Retinal pigment epithelial cell (primary cell): ENCODE measurements at regions not wholly inside any gene's neighbourhood (a gene's known extent, or its start where the extent isn't known, plus 50 kb on each side); places are given as distances from the start of the nearest gene placed in this dataset.

Experiments
- DNase-seq: peaks from one replicate; pipeline ENCODE4 v3.0.0-alpha.2; 2010; ENCODE audit warnings: low read depth
- H3K4me3 ChIP-seq: 2 replicates; pipeline ENCODE4 v1.5.1; 2011; ENCODE audit warnings: mild to moderate bottlenecking, low read length, control low read depth, moderate library complexity
- TF ChIP-seq, protein P1 (sequence below): conservative IDR thresholded peaks from 2 replicates; pipeline ENCODE4 v1.5.1; 2011; ENCODE audit warnings: low read depth, low read length, control low read depth, inconsistent platforms

DNA sequence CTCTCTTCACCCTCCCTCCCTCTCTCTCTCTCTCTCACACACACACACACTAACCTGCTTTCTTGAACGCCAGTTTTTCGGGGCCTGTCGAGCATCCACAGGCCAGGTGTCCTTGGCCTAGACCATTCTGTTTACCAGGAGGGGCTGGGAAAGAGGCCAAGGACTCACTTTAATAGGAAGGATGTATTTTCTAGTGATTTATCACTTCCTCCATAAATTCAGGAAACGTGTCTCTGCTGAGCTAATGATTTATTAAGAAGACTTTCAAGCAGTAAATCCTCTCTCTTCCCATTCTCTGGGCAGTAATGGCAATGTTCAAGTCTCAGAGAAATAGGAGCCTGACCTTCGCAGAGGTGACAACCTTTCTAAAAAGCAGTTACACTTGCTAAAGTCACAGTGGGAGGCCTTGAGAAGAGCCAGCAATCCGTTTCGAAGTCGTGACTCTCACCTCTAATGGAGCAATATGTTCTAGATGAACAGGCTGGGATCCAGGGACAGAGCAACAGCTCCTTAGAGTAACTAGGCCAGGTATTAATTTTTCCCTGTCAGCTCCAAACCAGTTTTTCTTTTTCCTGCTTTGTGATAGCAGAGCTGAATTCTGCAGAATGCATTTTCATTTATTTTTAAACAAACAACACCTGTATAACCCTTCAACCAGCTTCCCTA, 1357.5 kb upstream of the SORCS1 start:
- no peak for DNase-seq

GRCh38 chr10:108515821-108516220, 1351.3 kb upstream of the SORCS1 start:
- TF ChIP-seq, protein P1, sequence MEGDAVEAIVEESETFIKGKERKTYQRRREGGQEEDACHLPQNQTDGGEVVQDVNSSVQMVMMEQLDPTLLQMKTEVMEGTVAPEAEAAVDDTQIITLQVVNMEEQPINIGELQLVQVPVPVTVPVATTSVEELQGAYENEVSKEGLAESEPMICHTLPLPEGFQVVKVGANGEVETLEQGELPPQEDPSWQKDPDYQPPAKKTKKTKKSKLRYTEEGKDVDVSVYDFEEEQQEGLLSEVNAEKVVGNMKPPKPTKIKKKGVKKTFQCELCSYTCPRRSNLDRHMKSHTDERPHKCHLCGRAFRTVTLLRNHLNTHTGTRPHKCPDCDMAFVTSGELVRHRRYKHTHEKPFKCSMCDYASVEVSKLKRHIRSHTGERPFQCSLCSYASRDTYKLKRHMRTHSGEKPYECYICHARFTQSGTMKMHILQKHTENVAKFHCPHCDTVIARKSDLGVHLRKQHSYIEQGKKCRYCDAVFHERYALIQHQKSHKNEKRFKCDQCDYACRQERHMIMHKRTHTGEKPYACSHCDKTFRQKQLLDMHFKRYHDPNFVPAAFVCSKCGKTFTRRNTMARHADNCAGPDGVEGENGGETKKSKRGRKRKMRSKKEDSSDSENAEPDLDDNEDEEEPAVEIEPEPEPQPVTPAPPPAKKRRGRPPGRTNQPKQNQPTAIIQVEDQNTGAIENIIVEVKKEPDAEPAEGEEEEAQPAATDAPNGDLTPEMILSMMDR, result no peak
- no peak overlapping the region for H3K4me3 ChIP-seq
- peak; percentile 13 for DNase-seq

More for the DNA sequence above, 1357.5 kb upstream of the SORCS1 start:
- TF ChIP-seq, protein P1, result no peak
- no peak overlapping the region for H3K4me3 ChIP-seq

GRCh38 chr10:108500396-108500795, 1335.9 kb upstream of the SORCS1 start:
- no peak overlapping the region for H3K4me3 ChIP-seq
- TF ChIP-seq, protein P1, result no peak
- DNase-seq, result no peak

- H3K4me3 ChIP-seq, result no peak overlapping the region
- DNase-seq, result no peak
These were observed 1331.6 kb upstream of the SORCS1 start for GRCh38 chr10:108496106-108496505.

DNA sequence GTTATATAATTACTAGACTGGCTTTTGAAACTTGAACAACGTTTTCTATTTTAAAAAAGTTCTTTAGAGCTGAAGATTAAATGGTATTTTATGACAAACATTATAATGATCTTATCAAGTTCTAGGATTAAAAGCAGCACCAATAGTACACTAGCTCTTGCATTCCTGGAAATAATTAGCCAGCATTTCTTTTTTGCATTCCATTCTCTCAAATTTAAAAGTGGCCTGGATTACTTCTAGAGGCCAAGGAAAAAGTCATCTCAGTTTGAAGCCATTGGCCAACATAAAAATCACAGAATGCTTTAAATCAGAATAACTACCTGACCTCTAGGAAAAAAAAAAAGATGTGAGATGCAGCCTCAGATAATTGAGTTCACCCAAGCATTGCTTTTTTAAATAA, 1326.4 kb upstream of the SORCS1 start:
- DNase-seq, result peak; percentile 60
- H3K4me3 ChIP-seq, result no peak overlapping the region
- TF ChIP-seq, protein P1, result no peak

More at GRCh38 chr10:108496106-108496505, 1331.6 kb upstream of the SORCS1 start:
- TF ChIP-seq, protein P1, result no peak

- TF ChIP-seq, protein P1, result no peak
- no peak overlapping the region for H3K4me3 ChIP-seq
- no peak for DNase-seq
These were observed 1306.9 kb upstream of the SORCS1 start for GRCh38 chr10:108471420-108471819.

DNA sequence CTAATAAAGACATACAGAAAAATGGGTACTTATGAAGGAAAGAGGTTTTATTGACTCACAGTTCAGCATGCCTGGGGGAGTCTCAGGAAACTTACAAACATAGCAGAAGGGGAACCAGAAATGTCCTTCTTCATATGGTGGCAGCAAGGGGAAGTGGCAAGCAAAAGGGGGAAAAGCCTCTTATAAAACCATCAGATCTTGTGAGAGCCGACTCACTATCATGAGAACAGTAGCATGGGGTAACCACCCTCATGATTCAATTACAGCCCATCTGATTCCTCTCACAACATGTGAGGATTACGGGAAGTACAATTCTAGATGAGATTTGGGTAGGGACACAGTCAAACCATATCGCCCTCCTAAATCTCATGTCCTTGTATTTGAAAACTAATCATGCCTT, 1305.4 kb upstream of the SORCS1 start:
- no peak for DNase-seq
- TF ChIP-seq, protein P1, result no peak
- H3K4me3 ChIP-seq, result no peak overlapping the region
